NCI-H446 (cell line): ENCODE measurements at regions not wholly inside any gene's neighbourhood (a gene's known extent, or its start where the extent isn't known, plus 50 kb on each side); places are given as distances from the start of the nearest gene placed in this dataset.
A peak's percentile ranks its signal among the peaks of the same experiment; 100 is the strongest.

ENCODE experiments used
- DNase-seq, 2 experiments: peaks; one replicate each; lab custom pipeline; 2025; lab: John Stamatoyannopoulos, UW

DNA sequence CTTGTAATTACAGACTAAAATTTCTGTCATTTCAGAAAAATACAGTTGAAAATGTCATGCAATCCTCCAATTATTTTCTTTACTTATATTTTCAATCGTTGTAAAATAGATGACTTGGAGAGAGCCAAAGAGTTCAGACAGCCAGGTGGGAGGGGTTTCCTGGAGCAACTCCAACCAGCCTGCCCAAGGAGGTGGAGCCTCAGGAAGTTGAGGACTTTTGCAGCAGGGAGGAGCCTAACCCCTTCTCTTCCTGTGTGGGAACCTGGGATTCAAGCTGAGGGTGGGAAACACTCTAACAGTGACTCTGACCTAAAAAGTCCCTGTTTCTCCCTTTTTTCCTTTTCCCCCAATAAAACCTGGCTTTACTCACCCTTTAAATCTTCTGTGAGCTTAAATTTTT is 72.2 kb upstream of the GABRG1 start:
- peak in 1 of 2 experiments; percentile 6 for DNase-seq

DNA sequence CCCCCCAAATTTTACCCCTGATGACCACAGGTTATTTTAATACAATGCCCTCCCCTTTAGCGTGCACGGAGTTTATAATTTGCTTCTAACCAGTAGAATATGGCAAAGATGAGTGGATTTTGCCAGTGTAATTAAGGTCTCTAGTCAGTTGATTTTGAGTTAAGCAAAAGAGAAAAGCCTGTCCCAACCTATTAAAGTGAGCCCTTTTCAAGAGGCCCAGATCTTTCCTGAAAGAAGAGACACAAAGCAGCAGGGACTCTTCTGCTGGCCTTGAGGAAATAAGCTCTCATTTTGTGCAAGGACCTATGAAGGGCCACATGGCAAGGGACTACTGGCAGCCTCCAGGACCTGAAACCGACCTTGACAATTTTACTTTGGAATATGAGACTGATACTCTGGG is 61.9 kb upstream of the GABRG1 start:
- DNase-seq = no peak

- no peak for DNase-seq
These were observed 55.5 kb upstream of the GABRG1 start for GRCh38 chr4:46179356-46179755.
